ENCODE measurements at regions not wholly inside any gene's neighbourhood (a gene's known extent, or its start where the extent isn't known, plus 50 kb on each side); places are given as distances from the start of the nearest gene placed in this dataset.

DNA sequence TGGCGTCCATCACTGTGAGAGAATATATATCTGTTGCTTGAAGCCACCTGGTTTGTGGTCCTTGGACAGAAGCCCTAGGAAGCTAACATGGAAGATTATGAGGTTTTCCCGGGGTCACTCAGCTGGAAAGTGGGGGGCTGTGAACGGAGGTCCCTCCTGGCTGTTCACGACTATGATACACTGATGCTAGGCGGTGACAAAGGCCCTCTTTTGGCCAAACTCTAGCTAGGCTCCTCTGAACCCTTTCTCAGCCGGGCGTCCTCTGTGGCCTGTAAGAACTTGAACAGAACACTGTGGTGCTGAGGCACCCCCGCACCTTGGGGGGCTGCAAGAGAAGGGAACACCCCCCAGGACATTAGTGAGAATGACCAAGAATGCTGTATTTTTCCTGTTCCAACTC is 164.6 kb downstream of the TFCP2L1 start:
- ATAC-seq (no peak), DNase-seq (ENCODE audit: low read depth, low spot score) (no peak), FAIRE-seq (no peak)
- in situ Hi-C loops (cut with MboI) = no loop called here
- no peaks in the 10 kb centered on the region for H3K9me3 ChIP-seq (replicated peaks; ENCODE audit: control insufficient read depth, insufficient read depth, low read length)
- no peak overlapping the region for H3K4me2 ChIP-seq (ENCODE audit: control insufficient read depth, insufficient read depth)
- H4K20me1 ChIP-seq (ENCODE audit: control insufficient read depth, insufficient read depth) = no peaks in the 10 kb centered on the region
- no peak overlapping the region for H3K27ac ChIP-seq (ENCODE audit: control insufficient read depth, insufficient read depth)
- no peak overlapping the region for H3K4me3 ChIP-seq
- BruUV-seq (replicated peaks) = no TSS peak
- no peaks in the 10 kb centered on the region for H3K36me3 ChIP-seq (ENCODE audit: control insufficient read depth in 2 of 2, insufficient read depth in 2 of 2, low read length in 1 of 2)
- TF ChIP-seq CBX3 (IDR thresholded peaks at IDR 0.05; ENCODE audit: borderline replicate concordance, low read depth) (no peak), ZBED1 (IDR thresholded peaks at IDR 0.05; ENCODE audit: borderline replicate concordance) (no peak), CEBPB (IDR thresholded peaks at IDR 0.05; ENCODE audit: borderline replicate concordance in 1 of 2, low read depth in 2 of 2, low read length in 2 of 2) (no peak), ASH2L (IDR thresholded peaks at IDR 0.05; ENCODE audit: borderline replicate concordance, low read depth) (no peak), ZNF24 (IDR thresholded peaks at IDR 0.05) (no peak)
- 38% methylated on average over 8 of the region's 8 CpGs for WGBS (ENCODE audit: insufficient coverage, insufficient replicate concordance, low lambda C conversion rate, missing lambda C conversion rate)
- no peak overlapping the region for H2AFZ ChIP-seq (ENCODE audit: control insufficient read depth, low read depth, low read length)
- no peaks in the 10 kb centered on the region; a peak in 2 of 4 replicates for H3K27me3 ChIP-seq (replicated peaks in 1 of 2; ENCODE audit: control insufficient read depth in 2 of 2, insufficient read depth in 2 of 2, low read length in 1 of 2)
- ChIA-PET CTCF (interaction anchor here (1.3 kb wide), 1 partner anchor 8 kb away, joined by 3 read pairs; no protein-coding TSS in a partner anchor), RAD21 (ENCODE audit: unreplicated experiment) (no interaction called here), POLR2A (no interaction called here), SMC1A (ENCODE audit: uncharacterized antibody, unreplicated experiment) (no interaction called here)
- no peaks in the 10 kb centered on the region for H3K79me2 ChIP-seq (ENCODE audit: control insufficient read depth, insufficient read depth, low read length)
- no peaks in the 10 kb centered on the region for H3K4me1 ChIP-seq (ENCODE audit: control insufficient read depth, insufficient read depth, low read length)
- intact Hi-C loops (cut with micrococcal nuclease; ENCODE audit: unreplicated experiment) = no loop called here
- H3K9ac ChIP-seq (ENCODE audit: control insufficient read depth, insufficient read depth, low read length) = no peak overlapping the region

- 16% methylated on average over 8 of the region's 8 CpGs for WGBS (ENCODE audit: insufficient coverage, insufficient replicate concordance, low lambda C conversion rate, missing lambda C conversion rate)
- no peak for TF ChIP-seq IRF4 (IDR thresholded peaks at IDR 0.05; ENCODE audit: low read depth, low read length)
- no peak for TF ChIP-seq ETV6 (conservative IDR thresholded peaks at IDR 0.05 in 1 of 2, IDR thresholded peaks at IDR 0.05 in 1 of 2; ENCODE audit: borderline replicate concordance in 1 of 2, low read depth in 1 of 2)
- TF ChIP-seq ATF2 (IDR thresholded peaks at IDR 0.05; ENCODE audit: low read length) = no peak
- no peak for TF ChIP-seq ZBED1 (IDR thresholded peaks at IDR 0.05; ENCODE audit: borderline replicate concordance)
- no peak for TF ChIP-seq NR2F1 (conservative IDR thresholded peaks at IDR 0.05)
- TF ChIP-seq NFIC (IDR thresholded peaks at IDR 0.05; ENCODE audit: low read depth, low read length) = no peak
- TF ChIP-seq BMI1 (IDR thresholded peaks at IDR 0.05; ENCODE audit: borderline replicate concordance) = no peak
- no peak for TF ChIP-seq YY1 (IDR thresholded peaks at IDR 0.05; ENCODE audit: low read depth, low read length)
- TF ChIP-seq MEF2B (IDR thresholded peaks at IDR 0.05; ENCODE audit: partially characterized antibody, poor library complexity, severe bottlenecking) = no peak
- TF ChIP-seq SP1 (IDR thresholded peaks at IDR 0.05; ENCODE audit: low read depth, low read length) = no peak
- TF ChIP-seq TBL1XR1 (IDR thresholded peaks at IDR 0.05; ENCODE audit: low read depth, low read length) = no peak
- SMC1A ChIA-PET (ENCODE audit: uncharacterized antibody, unreplicated experiment) = no interaction called here
- RAD21 ChIA-PET (ENCODE audit: unreplicated experiment) = no interaction called here
- H3K36me3 ChIP-seq (ENCODE audit: control insufficient read depth in 2 of 2, insufficient read depth in 2 of 2, low read length in 1 of 2) = no peaks in the 10 kb centered on the region
- H3K9ac ChIP-seq (ENCODE audit: control insufficient read depth, insufficient read depth, low read length) = no peak overlapping the region
- CTCF ChIA-PET = interaction anchor here (1.3 kb wide), 1 partner anchor 8 kb away, joined by 3 read pairs; no protein-coding TSS in a partner anchor
- no peak overlapping the region for H3K27ac ChIP-seq (ENCODE audit: control insufficient read depth, insufficient read depth)
- POLR2A ChIA-PET = no interaction called here
- no peak overlapping the region for H2AFZ ChIP-seq (ENCODE audit: control insufficient read depth, low read depth, low read length)
- no peak overlapping the region for H3K4me3 ChIP-seq
- intact Hi-C loops (cut with micrococcal nuclease; ENCODE audit: unreplicated experiment) (no loop called here), in situ Hi-C loops (cut with MboI) (no loop called here)
- no peaks in the 10 kb centered on the region; a peak in 2 of 4 replicates for H3K27me3 ChIP-seq (replicated peaks in 1 of 2; ENCODE audit: control insufficient read depth in 2 of 2, insufficient read depth in 2 of 2, low read length in 1 of 2)
- ATAC-seq = no peak
- BruUV-seq (replicated peaks) = no TSS peak
- no peaks in the 10 kb centered on the region for H3K9me3 ChIP-seq (replicated peaks; ENCODE audit: control insufficient read depth, insufficient read depth, low read length)
- H3K4me1 ChIP-seq (ENCODE audit: control insufficient read depth, insufficient read depth, low read length) = no peaks in the 10 kb centered on the region
- no peaks in the 10 kb centered on the region for H3K79me2 ChIP-seq (ENCODE audit: control insufficient read depth, insufficient read depth, low read length)
- FAIRE-seq = no peak
- H4K20me1 ChIP-seq (ENCODE audit: control insufficient read depth, insufficient read depth) = no peaks in the 10 kb centered on the region
- no peak overlapping the region for H3K4me2 ChIP-seq (ENCODE audit: control insufficient read depth, insufficient read depth)
- no peak for DNase-seq (ENCODE audit: low read depth, low spot score)
These were observed 164.0 kb downstream of the TFCP2L1 start for GRCh38 chr2:121120991-121121390.
